Brain pericyte (primary cell): ENCODE measurements at regions not wholly inside any gene's neighbourhood (a gene's known extent, or its start where the extent isn't known, plus 50 kb on each side); places are given as distances from the start of the nearest gene placed in this dataset.

Experiments used
- DNase-seq: peaks from one replicate; pipeline ENCODE4 v3.0.0-alpha.2; 2012; ENCODE audit warnings: low read depth, low spot score

- no peak for DNase-seq
These were observed 240.5 kb upstream of the MYT1L start for GRCh38 chr2:2571301-2572150.

- DNase-seq: no peak
These were observed 239.8 kb upstream of the MYT1L start for GRCh38 chr2:2570871-2571270.

- no peak for DNase-seq
These were observed 239.3 kb upstream of the MYT1L start for GRCh38 chr2:2570360-2570759.

- no peak for DNase-seq
These were observed 238.8 kb upstream of the MYT1L start for GRCh38 chr2:2569836-2570235.

GRCh38 chr2:2569306-2569705, 238.2 kb upstream of the MYT1L start:
- no peak for DNase-seq

GRCh38 chr2:2568411-2568810, 237.3 kb upstream of the MYT1L start:
- no peak for DNase-seq

GRCh38 chr2:2567776-2568175, 236.7 kb upstream of the MYT1L start:
- no peak for DNase-seq

GRCh38 chr2:2566396-2567323, 235.6 kb upstream of the MYT1L start:
- DNase-seq: no peak

- no peak for DNase-seq
These were observed 234.6 kb upstream of the MYT1L start for GRCh38 chr2:2565671-2566070.

GRCh38 chr2:2564300-2565078, 233.4 kb upstream of the MYT1L start:
- DNase-seq: no peak

- DNase-seq: no peak
These were observed 232.3 kb upstream of the MYT1L start for GRCh38 chr2:2563309-2563860.

GRCh38 chr2:2562867-2563266, 231.8 kb upstream of the MYT1L start:
- DNase-seq: no peak

GRCh38 chr2:2561346-2562095, 230.4 kb upstream of the MYT1L start:
- DNase-seq: no peak

- no peak for DNase-seq
These were observed 229.4 kb upstream of the MYT1L start for GRCh38 chr2:2560374-2561015.

GRCh38 chr2:2558476-2558875, 227.4 kb upstream of the MYT1L start:
- no peak for DNase-seq

- no peak for DNase-seq
These were observed 226.4 kb upstream of the MYT1L start for GRCh38 chr2:2557475-2557874.

- DNase-seq: no peak
These were observed 219.8 kb upstream of the MYT1L start for GRCh38 chr2:2550856-2551255.

- DNase-seq: no peak
These were observed 216.8 kb upstream of the MYT1L start for GRCh38 chr2:2547911-2548310.

- DNase-seq: no peak
These were observed 216.4 kb upstream of the MYT1L start for GRCh38 chr2:2547451-2547850.

GRCh38 chr2:2546046-2546445, 215.0 kb upstream of the MYT1L start:
- no peak for DNase-seq
